ENCODE measurements at regions not wholly inside any gene's neighbourhood (a gene's known extent, or its start where the extent isn't known, plus 50 kb on each side); places are given as distances from the start of the nearest gene placed in this dataset.

DNA sequence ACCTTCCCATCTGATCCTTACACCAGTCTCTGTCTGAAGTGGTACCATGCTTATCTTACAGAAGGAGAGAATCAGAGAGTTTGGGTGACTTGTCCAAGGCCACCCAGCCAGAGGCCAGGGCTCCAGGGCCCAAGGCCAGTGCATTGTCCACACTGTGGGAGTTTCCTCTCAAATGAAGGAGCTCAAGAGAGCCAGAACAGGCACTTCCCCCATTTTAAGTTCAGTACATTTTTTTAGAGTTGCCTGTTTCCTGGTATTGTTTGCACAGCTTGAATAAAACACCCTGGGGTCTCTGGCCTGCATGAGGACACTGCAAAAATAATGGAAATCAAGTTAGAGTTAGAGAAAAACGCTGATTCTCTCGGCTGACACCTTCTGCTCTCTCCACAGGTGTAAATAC lies 284.0 kb downstream of the SQOR start:
- intact Hi-C loops (cut with DNase I), result loop anchor here (10.0 kb wide), 1 partner anchor 166 kb away; no protein-coding TSS in a partner anchor
- no peak for DNase-seq (ENCODE audit: low spot score)

- intact Hi-C loops (cut with DNase I), result loop anchor here (10.0 kb wide), 1 partner anchor 165 kb away; no protein-coding TSS in a partner anchor
- DNase-seq (ENCODE audit: low spot score), result no peak
Measured at GRCh38 chr15:45919806-45920205, 285.0 kb downstream of the SQOR start.

GRCh38 chr15:45921376-45921775 lies 286.5 kb downstream of the SQOR start:
- intact Hi-C loops (cut with DNase I), result no loop called here
- DNase-seq (ENCODE audit: low spot score), result no peak

DNA sequence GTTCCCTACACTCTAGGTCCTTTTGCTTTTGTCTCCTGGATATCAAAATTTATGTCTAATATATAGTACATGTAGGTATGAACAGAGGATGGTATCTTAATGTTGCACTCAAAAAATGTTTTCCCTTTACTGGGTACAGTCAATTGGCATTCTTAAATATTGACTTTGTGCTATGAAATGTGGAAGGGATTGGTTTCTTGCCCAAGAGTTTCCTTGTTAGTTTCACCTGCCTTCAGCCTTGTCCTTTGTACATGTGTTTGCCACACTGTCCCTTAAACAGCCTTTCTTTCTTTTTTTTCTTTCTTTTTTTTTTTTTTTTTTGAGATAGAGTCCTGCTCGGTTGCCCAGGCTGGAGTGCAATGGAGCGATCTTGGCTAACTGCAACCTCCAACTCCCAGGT lies 287.1 kb downstream of the SQOR start:
- intact Hi-C loops (cut with DNase I), result no loop called here
- DNase-seq (ENCODE audit: low spot score), result no peak

DNA sequence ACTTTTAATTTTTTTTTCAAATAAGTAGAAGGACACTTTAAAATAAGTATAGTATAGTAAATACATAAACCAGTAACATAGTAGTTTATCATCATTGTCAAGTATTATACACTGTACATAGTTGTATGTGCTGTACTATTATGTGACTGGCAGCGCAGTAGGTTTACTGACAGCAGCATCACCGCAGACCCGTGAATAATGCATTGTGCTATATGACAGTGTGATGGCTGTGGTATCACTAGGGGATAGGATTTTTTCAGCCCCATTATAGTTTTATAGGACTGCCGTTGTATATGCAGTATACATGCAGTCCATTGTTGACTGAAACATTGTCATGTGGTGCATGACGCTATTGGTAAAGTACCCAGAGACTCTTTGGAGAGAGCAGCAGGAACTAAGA lies 306.5 kb downstream of the SQOR start:
- intact Hi-C loops (cut with DNase I), result no loop called here
- DNase-seq (ENCODE audit: low spot score), result no peak

GRCh38 chr15:45943240-45943639 lies 308.4 kb downstream of the SQOR start:
- no peak for DNase-seq (ENCODE audit: low spot score)
- intact Hi-C loops (cut with DNase I), result no loop called here

DNA sequence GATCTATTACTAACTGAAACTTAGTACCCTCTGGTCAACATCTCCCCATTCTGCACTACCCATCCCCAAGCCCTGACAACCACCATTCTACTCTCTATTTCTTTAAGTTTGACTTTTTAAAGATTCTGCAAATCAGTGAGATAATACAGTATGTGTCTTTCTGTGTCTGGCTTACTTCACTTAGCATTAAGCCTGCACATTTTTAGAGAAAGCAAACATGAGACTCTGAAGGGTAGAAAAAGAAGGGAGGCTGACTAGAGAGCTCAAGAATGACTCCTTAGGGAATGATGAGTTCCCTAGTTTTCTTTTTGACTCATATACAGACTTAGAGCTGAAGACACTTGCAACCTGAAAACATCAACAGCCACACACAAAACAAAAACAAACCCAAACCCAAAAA lies 311.3 kb downstream of the SQOR start:
- intact Hi-C loops (cut with DNase I), result no loop called here
- DNase-seq (ENCODE audit: low spot score), result no peak

- intact Hi-C loops (cut with DNase I), result no loop called here
- no peak for DNase-seq (ENCODE audit: low spot score)
Measured at GRCh38 chr15:45948181-45948621, 313.4 kb downstream of the SQOR start.

GRCh38 chr15:45958924-45959323 lies 324.1 kb downstream of the SQOR start:
- DNase-seq (ENCODE audit: low spot score), result no peak
- intact Hi-C loops (cut with DNase I), result no loop called here

DNA sequence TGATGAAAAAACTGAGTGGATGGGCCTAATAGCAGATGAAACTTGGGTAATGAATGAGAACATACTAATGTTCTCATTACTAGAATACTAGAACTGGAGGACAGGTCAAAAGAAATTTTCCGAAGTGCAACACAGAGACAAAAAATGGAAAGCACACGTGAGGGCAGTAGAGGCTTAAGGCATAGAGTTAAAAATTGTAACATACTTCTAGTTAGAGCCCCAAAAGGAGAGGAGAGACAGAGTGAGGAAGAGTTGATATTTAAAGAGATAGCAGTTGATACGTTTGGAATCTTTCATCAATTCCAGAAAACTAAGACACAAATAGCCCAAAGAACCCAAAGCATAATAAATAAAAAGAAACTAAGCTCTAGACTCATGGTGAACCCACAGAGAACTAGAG lies 327.9 kb downstream of the SQOR start:
- no peak for DNase-seq (ENCODE audit: low spot score)
- intact Hi-C loops (cut with DNase I), result no loop called here

- intact Hi-C loops (cut with DNase I), result no loop called here
- DNase-seq (ENCODE audit: low spot score), result no peak
Measured at GRCh38 chr15:45970542-45970941, 335.7 kb downstream of the SQOR start.

DNA sequence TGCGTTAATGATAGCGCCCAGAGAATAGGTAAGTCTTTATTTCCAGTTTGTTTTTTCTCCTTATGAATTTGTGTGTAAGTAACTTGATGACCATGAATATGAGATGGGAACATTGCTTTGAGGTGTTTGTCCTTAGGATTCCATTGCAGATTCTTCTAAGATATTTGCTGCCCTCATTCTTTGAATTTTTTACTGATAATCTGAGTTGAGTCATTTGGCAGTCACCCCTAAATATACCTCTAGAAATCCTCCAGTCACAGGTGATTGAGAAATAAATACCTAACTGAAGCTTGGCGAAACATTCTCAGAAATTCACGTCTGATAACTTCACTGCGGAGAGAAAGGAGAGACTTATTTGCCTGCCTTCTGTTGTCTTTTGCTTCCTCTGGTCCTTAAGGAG lies 345.5 kb downstream of the SQOR start:
- DNase-seq (ENCODE audit: low spot score), result no peak
- intact Hi-C loops (cut with DNase I), result no loop called here

DNA sequence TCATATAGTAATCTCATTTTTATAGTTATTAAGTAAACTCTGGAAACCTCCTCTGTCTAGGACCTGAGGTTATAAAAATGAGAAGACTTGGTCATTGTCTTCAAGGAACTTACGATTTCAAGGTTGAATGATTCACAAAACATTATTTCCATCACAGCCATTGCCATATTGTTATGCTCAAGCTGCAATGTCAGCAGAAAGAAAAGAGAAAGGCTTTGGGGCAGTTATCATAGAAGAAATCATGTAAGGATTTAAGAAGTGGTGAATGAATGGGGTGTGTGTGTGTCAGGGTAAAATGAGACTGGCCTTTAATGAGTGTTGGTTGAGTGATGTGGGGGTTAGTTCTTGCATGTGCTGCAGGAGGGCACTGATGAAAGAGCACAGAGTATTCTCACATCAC lies 346.8 kb downstream of the SQOR start:
- intact Hi-C loops (cut with DNase I), result no loop called here
- no peak for DNase-seq (ENCODE audit: low spot score)

DNA sequence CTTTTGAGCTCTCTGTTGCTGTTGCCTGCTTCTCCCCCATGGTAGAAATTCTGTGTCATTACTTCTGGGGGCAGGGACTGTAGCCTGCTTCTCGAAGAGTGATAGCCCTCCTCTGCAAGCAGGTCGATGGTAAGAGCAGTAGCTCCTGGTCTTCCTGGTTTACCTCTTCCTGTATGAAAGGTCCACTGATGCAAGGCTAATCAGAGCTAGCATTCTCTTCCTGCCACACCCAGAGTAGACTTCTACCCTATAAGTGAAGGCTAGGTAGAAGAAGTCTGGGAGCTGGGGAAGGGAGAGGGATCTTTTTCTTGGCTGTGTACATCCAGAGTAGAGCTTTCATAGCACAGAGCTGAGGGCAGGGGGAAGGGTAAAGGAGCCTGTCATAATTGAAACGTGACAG lies 357.0 kb downstream of the SQOR start:
- intact Hi-C loops (cut with DNase I), result no loop called here
- no peak for DNase-seq (ENCODE audit: low spot score)

DNA sequence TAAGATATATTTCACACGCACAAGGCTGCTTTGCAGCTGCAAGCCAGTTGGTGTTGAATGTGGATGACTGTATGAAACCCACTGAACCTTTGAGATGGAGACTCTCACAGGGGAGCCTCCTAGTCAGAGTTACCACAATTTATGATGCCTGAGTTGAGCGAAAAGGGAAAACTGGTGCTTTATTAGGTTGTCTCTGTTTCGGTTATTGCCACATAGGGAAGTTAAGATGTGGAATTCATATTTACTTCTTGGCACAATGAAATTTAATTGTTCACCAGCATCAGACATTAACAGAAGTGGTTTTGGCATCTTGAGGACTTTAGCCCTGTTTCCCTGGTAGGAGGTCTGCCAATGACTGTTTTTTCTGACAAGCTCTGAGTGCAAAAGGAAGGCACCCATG lies 358.2 kb downstream of the SQOR start:
- no peak for DNase-seq (ENCODE audit: low spot score)
- intact Hi-C loops (cut with DNase I), result no loop called here

GRCh38 chr15:45993508-45993907 lies 358.7 kb downstream of the SQOR start:
- DNase-seq (ENCODE audit: low spot score), result no peak
- intact Hi-C loops (cut with DNase I), result no loop called here

DNA sequence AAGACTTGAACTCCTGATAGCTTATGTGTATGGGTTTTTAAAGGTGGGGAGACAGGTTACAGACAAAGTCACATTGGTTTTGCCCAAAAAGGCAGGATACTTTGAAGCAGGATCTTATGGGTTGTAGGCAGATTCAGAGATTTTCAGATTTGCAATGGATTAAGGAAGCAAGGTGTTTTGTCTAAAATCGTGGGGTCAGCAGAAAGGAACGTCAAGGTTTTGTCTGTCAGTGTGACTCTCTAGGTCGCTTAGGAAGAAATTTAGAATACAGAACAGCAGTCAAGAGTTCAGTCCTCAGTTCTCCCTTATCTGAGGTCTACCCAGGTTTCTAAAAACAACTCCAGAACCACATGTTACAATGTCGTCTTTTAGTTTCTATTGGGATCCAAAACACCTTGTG lies 361.0 kb downstream of the SQOR start:
- DNase-seq (ENCODE audit: low spot score), result no peak
- intact Hi-C loops (cut with DNase I), result no loop called here

DNA sequence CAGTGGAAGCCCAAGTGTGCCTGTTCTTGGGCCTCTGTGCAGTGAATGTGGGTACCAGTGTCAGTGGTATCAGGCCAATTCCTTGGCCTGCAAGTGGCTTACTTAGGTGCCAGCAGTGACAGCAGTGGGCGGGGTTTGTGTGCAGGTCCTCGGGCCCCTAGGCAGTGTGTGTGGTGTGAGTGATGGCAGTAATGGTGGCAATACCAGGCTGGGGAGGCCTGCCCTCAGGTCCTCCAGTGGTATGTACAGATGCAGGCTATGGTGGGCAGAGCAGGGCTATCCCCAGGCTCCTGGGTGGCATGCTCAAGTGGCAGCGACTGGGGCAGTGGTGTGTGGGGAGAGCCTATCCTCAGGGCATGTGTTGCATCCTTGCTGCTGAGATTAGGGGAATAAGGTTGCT lies 379.7 kb downstream of the SQOR start:
- intact Hi-C loops (cut with DNase I), result no loop called here
- DNase-seq (ENCODE audit: low spot score), result no peak

GRCh38 chr15:46034755-46035154 lies 399.9 kb downstream of the SQOR start:
- DNase-seq (ENCODE audit: low spot score), result no peak
- intact Hi-C loops (cut with DNase I), result no loop called here

DNA sequence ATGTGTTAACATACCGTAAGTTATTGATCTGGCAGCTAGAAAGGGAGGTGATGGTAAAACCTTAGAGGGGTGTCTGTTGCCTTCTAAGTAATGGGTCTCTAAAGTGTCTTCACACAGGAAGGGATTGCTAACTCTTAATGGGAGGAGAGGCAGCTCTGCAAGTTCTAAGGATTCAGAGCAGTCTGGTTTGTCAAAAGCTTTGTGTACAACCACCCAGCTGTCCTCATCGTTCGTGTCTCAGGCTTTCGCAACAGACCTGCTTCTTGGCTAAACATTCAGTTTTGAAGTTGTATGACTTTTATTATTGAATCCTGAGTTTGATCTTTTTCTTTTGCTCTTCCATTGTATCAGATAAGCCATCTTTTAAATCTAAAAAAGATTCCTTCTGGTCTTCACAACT lies 404.9 kb downstream of the SQOR start:
- DNase-seq (ENCODE audit: low spot score), result no peak
- intact Hi-C loops (cut with DNase I), result no loop called here

GRCh38 chr15:46041905-46042304 lies 407.1 kb downstream of the SQOR start:
- DNase-seq (ENCODE audit: low spot score), result no peak

DNA sequence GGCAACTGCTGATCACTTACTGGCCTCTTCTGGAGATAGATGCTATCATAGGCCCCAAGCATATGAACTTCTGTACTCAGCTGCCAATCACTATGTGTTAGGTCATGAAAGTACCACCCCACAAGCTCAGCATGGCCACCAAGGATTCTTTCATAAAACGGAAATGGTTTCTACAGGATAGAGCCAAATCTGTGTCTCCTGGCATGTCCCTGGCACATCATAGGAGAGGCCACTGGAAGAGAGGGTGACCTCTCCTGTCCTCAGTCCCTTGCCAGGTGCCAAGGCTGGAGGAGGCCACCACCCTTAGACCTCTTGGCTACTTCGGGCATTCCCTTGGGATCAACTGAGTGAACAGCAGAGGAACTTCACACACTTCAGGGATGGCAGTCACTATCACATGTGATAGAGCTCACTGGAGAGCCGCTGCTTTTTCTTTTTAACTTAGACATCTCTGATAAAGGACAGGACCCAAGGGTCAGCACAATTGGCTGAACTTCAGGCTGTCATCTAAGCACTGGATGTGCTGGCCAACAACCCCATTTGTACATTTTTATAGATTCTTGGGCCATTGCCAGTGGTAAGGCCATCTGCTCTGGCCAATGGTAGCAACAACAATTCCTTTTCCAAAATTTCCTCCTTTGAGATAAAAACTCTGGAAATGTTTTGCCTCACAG lies 425.2 kb downstream of the SQOR start:
- intact Hi-C loops (cut with DNase I), result no loop called here
- no peak for DNase-seq (ENCODE audit: low spot score)

More at GRCh38 chr15:46041905-46042304, 407.1 kb downstream of the SQOR start:
- intact Hi-C loops (cut with DNase I), result no loop called here
